ENCODE measurements at regions not wholly inside any gene's neighbourhood (a gene's known extent, or its start where the extent isn't known, plus 50 kb on each side); places are given as distances from the start of the nearest gene placed in this dataset.

DNA sequence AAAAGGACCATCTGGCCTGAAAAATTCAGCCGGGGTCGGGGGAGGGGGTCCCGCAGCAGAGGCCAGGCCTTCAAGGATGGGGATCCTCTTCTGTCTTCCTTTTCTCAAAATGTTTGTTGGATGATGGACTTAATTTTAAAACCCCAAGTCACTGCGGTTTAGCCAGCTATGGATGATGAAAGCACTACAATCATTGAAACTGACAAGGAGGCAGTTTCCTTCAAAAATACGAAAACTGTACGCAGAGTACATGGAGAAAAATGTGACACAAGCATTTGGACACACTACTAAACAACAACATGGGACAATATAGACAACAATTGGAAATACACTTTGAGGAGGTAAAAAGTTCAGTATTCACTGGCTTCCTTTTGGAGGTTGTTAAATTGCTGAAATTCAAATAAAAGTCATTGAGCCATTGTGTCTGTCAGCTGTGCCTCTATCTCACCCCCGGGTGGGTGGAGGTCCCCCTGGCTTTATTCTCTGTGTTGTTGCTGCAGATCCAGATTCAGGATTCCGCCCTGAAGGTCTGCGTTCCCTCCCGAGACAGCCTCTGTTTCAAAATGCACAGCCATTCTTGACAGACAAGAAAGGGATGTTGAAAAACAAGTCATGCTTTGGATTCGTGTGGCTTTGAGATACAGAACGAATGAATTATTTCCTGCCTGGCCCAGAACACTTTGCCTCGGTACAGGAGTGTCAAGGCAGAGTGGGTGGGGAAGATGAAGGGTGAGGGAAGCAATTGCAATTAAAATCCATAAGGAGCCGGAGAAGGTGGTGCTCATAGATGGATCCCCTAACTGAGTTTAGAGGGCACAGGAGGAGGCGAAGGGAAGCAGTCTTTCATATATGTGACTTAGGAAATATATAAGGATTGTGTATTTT lies 118.2 kb downstream of the TTLL2 start:
- H3K36me3 Mint-ChIP-seq (ENCODE audit: low read depth), result no peaks in the 10 kb centered on the region

DNA sequence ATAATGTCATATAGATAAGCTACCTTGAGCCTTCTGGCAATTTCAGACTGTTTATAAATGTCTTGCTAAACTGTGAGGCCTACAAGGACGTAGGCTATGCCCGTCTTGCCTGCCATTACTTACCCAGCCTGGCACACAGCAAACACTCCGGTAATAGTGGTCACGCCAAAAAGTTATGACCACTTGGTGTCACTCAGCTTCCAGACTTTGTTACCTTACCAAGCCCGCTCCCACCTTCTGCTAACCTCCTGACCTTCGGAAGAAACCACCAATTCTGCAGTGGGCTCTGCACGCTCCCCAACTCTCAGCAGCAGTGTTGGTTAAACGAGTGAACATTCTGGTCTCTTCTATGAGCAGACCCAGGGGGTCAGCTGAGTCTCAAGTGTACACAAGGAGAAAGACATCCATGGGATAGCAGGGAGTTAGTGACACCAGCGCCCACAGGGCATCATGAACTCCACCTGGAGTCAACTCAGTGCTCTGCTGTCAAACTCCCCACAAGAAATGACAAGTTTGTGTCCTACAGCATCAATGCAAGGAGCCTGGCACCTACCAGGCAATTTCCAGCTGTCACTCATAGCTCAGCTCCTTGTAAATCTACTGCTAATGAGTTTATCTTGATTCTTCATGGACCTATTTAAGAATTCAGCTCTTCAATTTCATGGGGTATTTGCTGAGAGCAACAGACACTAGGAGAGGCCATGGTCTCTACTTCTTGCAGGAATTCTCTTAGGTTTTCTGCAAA lies 119.9 kb downstream of the TTLL2 start:
- intact Hi-C loops (cut with micrococcal nuclease), result no loop called here
- Mint-ChIP-seq H3K27me3 (no peaks in the 10 kb centered on the region), H3K27ac (no peak overlapping the region), H3K4me1 (ENCODE audit: low read depth) (no peaks in the 10 kb centered on the region), H3K36me3 (ENCODE audit: low read depth) (no peaks in the 10 kb centered on the region), H3K9me3 (no peaks in the 10 kb centered on the region), H3K4me3 (no peak overlapping the region)

More for the DNA sequence above, 118.2 kb downstream of the TTLL2 start:
- intact Hi-C loops (cut with micrococcal nuclease), result no loop called here
- Mint-ChIP-seq H3K4me1 (ENCODE audit: low read depth) (no peaks in the 10 kb centered on the region), H3K9me3 (no peaks in the 10 kb centered on the region), H3K27me3 (no peaks in the 10 kb centered on the region), H3K4me3 (no peak overlapping the region), H3K27ac (no peak overlapping the region)

DNA sequence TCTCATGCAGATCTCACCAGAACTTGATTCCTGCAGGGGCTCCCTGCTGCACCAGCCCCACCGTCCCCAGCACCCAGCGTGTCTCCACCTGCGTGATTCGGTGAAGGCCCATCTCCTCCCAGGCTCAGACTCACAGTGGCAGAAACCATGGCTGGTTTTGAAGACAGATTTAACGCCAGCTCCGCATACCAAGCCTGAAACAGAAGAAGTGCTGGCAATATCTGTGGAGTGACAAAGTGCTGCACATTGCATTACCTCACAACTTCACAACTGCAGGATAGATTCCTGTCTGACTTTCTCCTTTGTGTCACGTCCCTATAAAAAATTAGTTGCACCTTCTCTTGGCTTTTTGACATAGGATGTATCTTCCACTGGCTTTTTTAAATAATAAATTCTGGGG lies 120.7 kb downstream of the TTLL2 start:
- intact Hi-C loops (cut with micrococcal nuclease), result no loop called here
- Mint-ChIP-seq H3K36me3 (ENCODE audit: low read depth) (no peaks in the 10 kb centered on the region), H3K27me3 (no peaks in the 10 kb centered on the region), H3K4me1 (ENCODE audit: low read depth) (no peaks in the 10 kb centered on the region), H3K27ac (no peak overlapping the region), H3K9me3 (no peaks in the 10 kb centered on the region), H3K4me3 (no peak overlapping the region)

DNA sequence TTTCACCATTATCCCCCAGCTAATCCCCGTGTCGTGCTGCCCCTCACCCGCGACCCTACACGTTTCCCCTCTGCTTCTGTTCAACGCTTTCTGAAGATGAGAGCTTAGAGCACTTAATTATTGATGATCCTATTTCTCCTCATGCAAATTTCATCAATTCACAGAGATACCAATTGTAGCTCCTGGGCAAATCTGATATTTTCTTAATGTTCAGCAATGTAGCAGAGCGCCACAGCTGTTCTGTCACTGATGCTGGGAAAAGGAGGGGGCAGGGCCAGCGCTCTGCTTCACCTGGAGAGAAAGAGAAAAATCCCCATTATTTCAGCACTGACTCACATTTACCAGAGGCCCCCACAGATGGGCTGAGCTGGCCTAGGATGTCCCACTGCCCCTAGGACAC lies 121.2 kb downstream of the TTLL2 start:
- no peak overlapping the region for H3K4me3 Mint-ChIP-seq
- intact Hi-C loops (cut with micrococcal nuclease), result no loop called here
- H3K4me1 Mint-ChIP-seq (ENCODE audit: low read depth), result no peaks in the 10 kb centered on the region
- H3K9me3 Mint-ChIP-seq, result no peaks in the 10 kb centered on the region
- no peaks in the 10 kb centered on the region for H3K36me3 Mint-ChIP-seq (ENCODE audit: low read depth)
- no peaks in the 10 kb centered on the region for H3K27me3 Mint-ChIP-seq
- H3K27ac Mint-ChIP-seq, result no peak overlapping the region

DNA sequence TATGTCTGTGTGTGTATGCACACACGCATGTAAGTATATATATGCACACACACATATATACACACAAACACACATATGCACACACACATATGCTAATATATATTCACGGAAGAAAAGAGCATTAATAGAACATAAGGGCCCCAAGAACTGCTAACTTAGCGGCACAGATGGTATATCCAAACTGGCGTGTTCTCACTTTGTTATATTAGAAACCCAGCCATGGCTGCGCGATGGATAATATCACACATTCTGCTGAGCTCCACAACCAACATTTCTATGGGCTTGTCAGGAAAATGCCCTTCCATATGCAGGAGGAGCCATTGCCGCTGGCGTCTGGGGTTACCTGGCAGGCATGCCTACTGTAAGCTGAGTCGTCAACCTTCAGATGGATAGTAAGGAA lies 122.1 kb downstream of the TTLL2 start:
- intact Hi-C loops (cut with micrococcal nuclease), result no loop called here
- H3K36me3 Mint-ChIP-seq (ENCODE audit: low read depth), result no peaks in the 10 kb centered on the region
- no peak overlapping the region for H3K4me3 Mint-ChIP-seq
- no peaks in the 10 kb centered on the region for H3K4me1 Mint-ChIP-seq (ENCODE audit: low read depth)
- no peak overlapping the region for H3K27ac Mint-ChIP-seq
- H3K27me3 Mint-ChIP-seq, result no peaks in the 10 kb centered on the region
- H3K9me3 Mint-ChIP-seq, result no peaks in the 10 kb centered on the region

DNA sequence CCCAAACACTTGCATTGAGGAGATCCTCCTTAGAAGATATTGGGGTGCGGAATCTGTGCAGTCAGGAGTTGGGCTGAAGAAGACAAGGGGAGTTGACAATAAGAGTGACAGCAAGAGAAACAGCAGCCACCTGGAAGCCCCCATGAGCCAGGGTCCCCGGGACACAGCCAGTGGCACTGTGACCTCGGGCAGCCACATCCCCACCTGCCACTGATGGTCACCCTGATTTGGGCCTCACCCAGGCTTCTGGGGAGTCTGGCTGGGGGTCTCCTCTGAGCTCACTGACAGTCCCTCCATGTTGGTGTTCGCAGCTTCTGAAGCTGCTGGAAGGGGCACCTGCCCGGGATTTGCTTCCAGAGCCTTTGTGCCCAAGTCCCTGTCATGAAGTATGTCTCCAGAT lies 123.5 kb downstream of the TTLL2 start:
- Mint-ChIP-seq H3K36me3 (ENCODE audit: low read depth) (no peaks in the 10 kb centered on the region), H3K4me3 (no peak overlapping the region), H3K27ac (no peak overlapping the region), H3K9me3 (no peaks in the 10 kb centered on the region), H3K27me3 (no peaks in the 10 kb centered on the region), H3K4me1 (ENCODE audit: low read depth) (no peaks in the 10 kb centered on the region)
- intact Hi-C loops (cut with micrococcal nuclease), result no loop called here

DNA sequence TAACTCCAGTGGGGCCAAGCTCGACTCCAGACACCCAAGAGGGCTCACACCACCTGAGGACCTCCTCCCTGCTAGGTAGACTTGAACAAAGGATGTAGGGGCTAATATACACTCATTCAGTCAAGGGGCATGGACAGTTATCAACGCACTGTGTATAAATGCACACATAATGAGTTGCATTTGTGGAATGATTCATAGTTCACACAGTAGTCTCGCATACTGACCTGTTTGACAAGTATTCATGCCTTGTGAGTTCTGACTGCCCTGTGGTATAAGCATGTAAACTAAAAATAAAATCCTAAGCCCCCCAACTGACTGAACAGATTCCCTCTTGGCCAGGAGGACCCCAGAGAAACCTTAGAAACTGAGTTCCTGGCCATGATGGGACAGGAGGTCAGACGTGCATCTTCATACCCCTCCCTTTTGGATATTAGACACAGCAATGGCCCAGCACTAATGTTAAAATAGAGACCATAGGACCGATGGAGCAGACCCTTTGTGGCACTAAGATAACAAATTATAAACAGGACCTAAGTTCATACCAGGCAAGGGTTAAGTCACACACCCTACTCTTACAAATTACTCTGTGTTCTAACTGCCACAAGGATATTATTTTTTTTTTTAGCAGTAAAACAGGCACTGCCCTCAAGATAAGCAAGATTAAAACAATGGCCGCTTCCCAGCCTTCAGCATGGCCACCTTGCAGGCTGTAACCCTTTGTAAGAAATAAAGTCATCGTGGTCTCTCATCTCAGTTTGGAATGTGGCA lies 124.4 kb downstream of the TTLL2 start:
- Mint-ChIP-seq H3K27ac (no peak overlapping the region), H3K9me3 (no peaks in the 10 kb centered on the region), H3K27me3 (no peaks in the 10 kb centered on the region), H3K4me1 (ENCODE audit: low read depth) (no peaks in the 10 kb centered on the region), H3K4me3 (no peak overlapping the region), H3K36me3 (ENCODE audit: low read depth) (no peaks in the 10 kb centered on the region)
- intact Hi-C loops (cut with micrococcal nuclease), result no loop called here

DNA sequence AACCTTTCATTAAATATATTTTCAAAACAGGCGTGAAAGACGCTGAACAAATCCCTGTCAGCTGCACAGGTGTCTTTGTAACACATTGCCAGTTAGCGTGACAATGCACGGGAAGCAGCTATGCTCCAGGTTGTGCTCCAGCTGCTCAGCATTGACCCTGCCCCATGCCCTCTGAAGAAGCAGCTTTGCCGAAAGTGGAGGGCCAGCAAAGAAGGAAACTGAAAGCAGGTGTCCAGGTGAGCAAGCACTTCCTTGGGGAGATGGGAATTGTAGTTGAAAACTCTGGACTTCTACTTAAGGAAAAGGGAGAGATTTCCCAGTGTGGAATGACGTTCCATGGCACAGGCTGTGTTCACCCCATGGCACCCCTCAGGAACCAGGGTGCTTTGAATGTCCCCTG lies 125.7 kb downstream of the TTLL2 start:
- no peaks in the 10 kb centered on the region for H3K9me3 Mint-ChIP-seq
- no peaks in the 10 kb centered on the region for H3K27me3 Mint-ChIP-seq
- H3K4me1 Mint-ChIP-seq (ENCODE audit: low read depth), result no peaks in the 10 kb centered on the region
- intact Hi-C loops (cut with micrococcal nuclease), result no loop called here
- H3K27ac Mint-ChIP-seq, result no peak overlapping the region
- no peak overlapping the region for H3K4me3 Mint-ChIP-seq
- H3K36me3 Mint-ChIP-seq (ENCODE audit: low read depth), result no peaks in the 10 kb centered on the region

DNA sequence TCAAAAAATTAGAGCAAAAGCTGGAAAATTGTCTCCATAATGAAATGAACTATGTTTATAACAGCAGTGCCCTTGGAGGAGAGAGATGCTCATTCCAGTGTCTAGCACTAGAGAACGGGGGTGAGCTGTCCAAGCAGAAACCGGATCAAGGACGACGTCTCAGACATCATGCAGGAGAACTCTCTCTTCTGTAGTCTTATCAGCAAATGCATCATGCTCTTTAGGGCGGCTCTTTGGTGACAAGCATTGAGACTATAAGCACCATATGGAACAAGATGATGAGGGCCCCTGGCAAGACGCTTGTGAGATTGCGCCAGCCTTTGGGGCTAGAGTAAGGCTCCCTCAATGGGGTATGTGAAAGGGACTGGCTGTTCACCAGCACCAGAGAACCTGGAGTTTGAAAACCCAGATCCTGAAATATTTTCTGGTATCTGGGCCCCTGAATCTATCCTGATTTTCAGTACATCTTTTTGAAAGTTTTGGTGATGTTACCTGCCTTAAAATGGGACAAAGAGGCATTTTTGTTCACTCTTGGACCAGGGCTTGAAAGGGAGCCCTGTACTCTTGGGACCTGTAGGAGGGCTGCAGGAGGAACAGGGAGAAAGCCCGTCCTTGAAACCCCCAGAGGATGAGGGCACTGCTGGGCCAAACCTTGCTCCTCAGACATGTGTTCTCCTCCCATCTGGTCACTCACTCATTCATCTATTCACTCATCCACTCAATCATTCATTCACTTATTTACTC lies 127.6 kb downstream of the TTLL2 start:
- Mint-ChIP-seq H3K36me3 (ENCODE audit: low read depth) (no peaks in the 10 kb centered on the region), H3K27me3 (peaks cover 3% of the 10 kb centered on the region), H3K4me3 (no peak overlapping the region), H3K4me1 (ENCODE audit: low read depth) (no peaks in the 10 kb centered on the region), H3K9me3 (no peaks in the 10 kb centered on the region), H3K27ac (no peak overlapping the region)
- intact Hi-C loops (cut with micrococcal nuclease), result no loop called here

DNA sequence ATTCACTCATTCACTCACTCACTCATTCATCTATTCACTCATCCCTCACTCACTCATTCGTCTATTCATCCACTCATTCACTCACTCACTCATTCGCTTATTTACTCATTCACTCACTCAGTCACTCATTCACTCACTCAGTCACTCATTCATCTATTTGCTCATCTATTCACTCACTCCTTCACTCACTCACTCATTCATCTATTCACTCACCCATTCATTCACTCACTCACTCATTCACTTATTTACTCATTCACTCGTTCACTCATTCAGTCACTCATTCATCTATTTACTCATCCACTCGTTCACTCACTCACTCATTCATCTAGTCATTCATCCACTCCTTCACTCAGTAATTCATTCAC lies 128.2 kb downstream of the TTLL2 start:
- intact Hi-C loops (cut with micrococcal nuclease), result no loop called here
- H3K36me3 Mint-ChIP-seq (ENCODE audit: low read depth), result no peaks in the 10 kb centered on the region
- no peak overlapping the region for H3K27ac Mint-ChIP-seq
- peaks cover 3% of the 10 kb centered on the region for H3K27me3 Mint-ChIP-seq
- H3K4me3 Mint-ChIP-seq, result no peak overlapping the region
- no peaks in the 10 kb centered on the region for H3K4me1 Mint-ChIP-seq (ENCODE audit: low read depth)
- H3K9me3 Mint-ChIP-seq, result no peaks in the 10 kb centered on the region

DNA sequence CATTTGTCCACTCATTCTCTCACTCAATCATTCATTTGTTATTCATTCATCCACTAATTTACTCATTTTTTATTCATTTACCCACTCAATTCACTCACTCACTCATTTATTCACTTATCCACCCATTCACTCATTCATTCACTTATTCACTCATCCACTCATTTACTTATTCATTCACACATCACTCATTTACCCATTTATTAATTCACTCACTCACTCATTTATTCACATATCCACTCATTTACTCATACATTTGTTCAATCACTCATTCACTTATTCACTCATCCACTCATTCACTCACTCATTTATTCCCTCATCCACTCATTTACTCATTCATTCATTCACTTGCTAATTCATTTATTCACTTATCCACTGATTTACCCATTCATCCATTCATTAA lies 129.1 kb downstream of the TTLL2 start:
- no peaks in the 10 kb centered on the region for H3K36me3 Mint-ChIP-seq (ENCODE audit: low read depth)
- H3K4me3 Mint-ChIP-seq, result no peak overlapping the region
- no peak overlapping the region for H3K27ac Mint-ChIP-seq
- H3K4me1 Mint-ChIP-seq (ENCODE audit: low read depth), result no peaks in the 10 kb centered on the region
- intact Hi-C loops (cut with micrococcal nuclease), result no loop called here
- no peaks in the 10 kb centered on the region for H3K9me3 Mint-ChIP-seq
- H3K27me3 Mint-ChIP-seq, result peaks cover 3% of the 10 kb centered on the region

DNA sequence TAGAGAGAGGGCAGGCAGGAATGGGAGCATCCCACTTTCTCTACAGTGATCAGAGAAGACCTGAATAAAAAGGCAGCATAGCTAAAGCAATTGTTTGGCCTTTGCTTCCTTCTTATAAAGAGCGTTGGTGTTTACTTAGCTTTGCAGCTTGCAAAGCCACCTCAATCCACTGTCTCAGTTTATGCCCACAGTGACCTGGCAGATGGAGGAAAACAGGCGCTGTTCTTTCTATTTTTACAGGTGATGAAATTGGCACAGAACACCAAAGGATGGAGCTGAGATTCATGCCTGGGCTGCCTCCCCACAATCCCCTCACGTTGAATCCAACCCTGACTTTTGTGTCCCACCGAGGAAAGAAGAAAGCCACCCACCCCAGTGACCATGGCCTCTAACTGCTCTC lies 130.5 kb downstream of the TTLL2 start:
- H3K4me3 Mint-ChIP-seq, result no peak overlapping the region
- peaks cover 5% of the 10 kb centered on the region for H3K27me3 Mint-ChIP-seq
- H3K9me3 Mint-ChIP-seq, result no peaks in the 10 kb centered on the region
- H3K4me1 Mint-ChIP-seq (ENCODE audit: low read depth), result no peaks in the 10 kb centered on the region
- H3K36me3 Mint-ChIP-seq (ENCODE audit: low read depth), result no peaks in the 10 kb centered on the region
- no peak overlapping the region for H3K27ac Mint-ChIP-seq
- intact Hi-C loops (cut with micrococcal nuclease), result no loop called here

DNA sequence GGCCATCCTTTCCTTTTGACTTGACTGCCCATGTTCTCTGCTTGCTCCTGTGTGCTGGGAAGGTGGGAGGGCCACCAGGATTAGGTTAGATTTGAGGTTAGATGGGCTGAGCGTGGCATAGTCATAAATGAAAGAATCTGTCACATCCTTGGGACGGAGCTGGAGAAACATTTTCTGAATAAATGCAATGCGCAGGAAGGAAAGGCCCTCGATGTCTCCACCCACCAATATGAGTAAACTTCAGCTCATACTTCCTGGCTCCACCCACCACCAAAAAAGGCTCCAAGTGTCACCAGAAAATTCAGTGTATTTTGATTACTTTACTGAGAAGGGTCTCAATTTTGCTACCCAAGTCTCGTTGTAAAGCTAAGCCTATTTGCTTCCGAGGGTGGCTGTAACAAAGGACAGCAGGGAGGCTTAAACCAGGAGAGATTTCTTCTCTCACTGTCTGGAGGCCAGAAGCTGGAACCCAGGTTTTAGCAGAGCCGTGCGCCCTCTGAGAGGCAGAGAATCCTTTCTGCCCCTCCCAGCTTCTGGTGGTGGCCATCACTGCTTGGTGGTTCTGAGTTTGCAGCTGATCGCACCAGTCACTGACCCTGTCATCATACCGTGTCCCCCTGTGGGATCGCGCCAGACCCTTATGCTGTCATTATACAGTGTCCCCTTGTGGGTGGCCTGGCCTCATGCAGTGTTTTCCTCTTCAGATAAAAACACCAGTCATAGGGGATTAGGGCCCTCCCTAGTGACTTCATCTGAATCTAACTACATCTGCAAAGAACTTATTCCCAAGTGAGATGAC lies 137.8 kb downstream of the TTLL2 start:
- intact Hi-C loops (cut with micrococcal nuclease), result no loop called here
- no peak overlapping the region for H3K4me3 Mint-ChIP-seq
- peaks cover 2% of the 10 kb centered on the region for H3K27me3 Mint-ChIP-seq
- no peaks in the 10 kb centered on the region for H3K4me1 Mint-ChIP-seq (ENCODE audit: low read depth)
- H3K9me3 Mint-ChIP-seq, result no peaks in the 10 kb centered on the region
- H3K27ac Mint-ChIP-seq, result no peak overlapping the region
- H3K36me3 Mint-ChIP-seq (ENCODE audit: low read depth), result no peaks in the 10 kb centered on the region
